HPDE6-E6E7 (cell line): ENCODE measurements at regions not wholly inside any gene's neighbourhood (a gene's known extent, or its start where the extent isn't known, plus 50 kb on each side); places are given as distances from the start of the nearest gene placed in this dataset.
"Not testable (repeated sequence)": the region's sequence is repeated elsewhere in the genome, so short reads cannot be mapped to it uniquely, and the experiment has no call there.

Source experiments
- DNase-seq: peaks from one replicate; pipeline ENCODE4 v3.0.0; 2011; ENCODE audit warnings: missing footprints; ENCODE audit errors: extremely low spot score

DNA sequence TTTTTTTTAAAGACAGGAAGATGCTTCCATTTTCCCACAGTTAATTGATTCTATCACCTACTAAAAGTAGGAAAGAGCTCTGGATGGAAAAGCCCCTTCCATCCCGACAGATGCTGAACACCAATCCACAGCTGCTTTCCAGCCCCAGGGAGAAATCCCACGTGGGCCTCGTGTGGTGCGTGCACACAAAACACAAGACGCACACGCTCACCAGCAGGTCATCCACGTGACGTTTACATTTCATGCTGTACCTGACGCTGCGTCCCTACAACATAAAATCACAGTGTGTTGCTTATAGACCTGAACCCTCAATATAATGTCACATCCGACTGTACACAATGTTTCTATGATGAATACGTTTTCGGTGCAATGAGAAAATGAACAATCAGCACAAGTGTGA, 50.2 kb upstream of the DACT2 start:
- no peak for DNase-seq

DNA sequence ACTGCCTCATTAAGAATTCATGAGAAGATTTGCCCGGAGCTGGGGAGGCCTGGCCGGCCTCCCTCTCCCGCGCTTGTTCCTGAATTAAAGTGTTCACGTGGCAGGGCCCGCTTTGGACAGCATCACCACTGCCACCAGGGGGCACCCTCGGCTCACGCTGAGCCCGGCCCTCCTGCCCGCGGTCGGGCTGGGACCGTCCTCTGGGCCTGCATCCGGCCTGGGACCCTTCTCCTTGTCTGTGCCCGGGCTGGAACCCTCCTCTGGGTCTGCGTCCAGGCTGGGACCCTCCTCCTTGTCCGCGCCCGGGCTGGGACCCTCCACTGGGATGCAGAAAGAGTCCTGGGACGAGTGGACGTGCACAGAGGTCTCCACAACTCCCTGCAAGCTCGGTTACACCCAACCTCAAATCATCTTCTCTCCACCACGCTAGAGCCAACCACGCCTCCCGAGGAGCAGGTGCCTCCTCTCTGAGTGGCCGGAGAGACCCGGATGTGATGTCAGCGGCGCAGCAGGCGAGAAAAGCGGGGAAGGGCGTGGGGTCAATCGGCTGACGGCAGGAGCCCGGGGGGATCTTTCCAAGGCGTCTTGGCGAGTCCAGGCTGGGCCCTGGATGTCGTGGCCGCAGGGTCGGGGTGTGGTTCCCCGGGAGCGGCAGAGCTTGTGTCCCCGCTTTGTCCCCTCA, 50.9 kb upstream of the DACT2 start:
- DNase-seq, result peak; percentile 63

- DNase-seq, result no peak
Observed at GRCh38 chr6:168371185-168371584, 51.6 kb upstream of the DACT2 start.

- DNase-seq, result no peak
Observed at GRCh38 chr6:168371618-168371980, 52.0 kb upstream of the DACT2 start.

- no peak for DNase-seq
Observed at GRCh38 chr6:168371981-168372711, 52.6 kb upstream of the DACT2 start.

DNA sequence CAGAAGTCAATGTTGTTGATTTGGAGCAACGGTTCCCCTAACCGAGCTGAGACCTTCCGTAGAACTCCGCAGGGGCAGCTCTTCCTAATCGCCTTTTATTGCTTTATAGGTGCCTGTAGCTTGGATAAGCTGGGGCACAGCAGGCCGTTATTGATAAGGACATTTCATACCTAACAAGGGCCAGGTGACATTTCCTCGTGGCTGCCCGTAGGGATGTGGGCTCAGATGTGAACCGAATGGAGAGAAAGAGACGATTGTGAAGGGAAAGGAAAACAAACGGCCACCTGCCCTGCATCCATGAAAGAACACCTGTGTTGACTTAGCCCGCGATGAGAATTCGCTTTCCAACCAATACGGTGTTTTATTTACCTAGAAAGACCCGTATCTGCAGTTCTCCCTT, 53.3 kb upstream of the DACT2 start:
- no peak for DNase-seq

DNA sequence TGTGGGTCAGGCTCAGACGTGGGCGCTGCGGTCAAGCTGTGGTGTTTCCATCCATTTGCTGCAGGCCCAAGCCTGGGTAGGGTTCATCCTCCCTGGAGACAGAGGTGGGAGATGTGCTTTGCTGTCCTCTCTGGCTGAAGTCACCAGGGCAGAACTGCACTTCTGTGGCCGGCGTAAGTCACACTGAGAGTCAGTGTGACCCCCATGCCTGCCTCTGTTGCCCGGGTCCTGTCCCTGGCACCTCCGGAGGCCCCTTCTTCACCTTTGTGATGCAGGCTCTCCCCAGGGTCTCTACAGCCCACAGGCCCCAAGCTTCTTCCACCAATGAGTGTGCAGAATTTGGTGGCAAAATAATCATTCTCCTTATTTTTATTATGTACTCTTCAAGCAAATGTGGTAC, 53.8 kb upstream of the DACT2 start:
- no peak for DNase-seq

GRCh38 chr6:168374051-168374502, 54.5 kb upstream of the DACT2 start:
- no peak for DNase-seq

GRCh38 chr6:168374541-168375071, 55.0 kb upstream of the DACT2 start:
- DNase-seq, result no peak

GRCh38 chr6:168376120-168376519, 56.5 kb upstream of the DACT2 start:
- DNase-seq, result no peak

DNA sequence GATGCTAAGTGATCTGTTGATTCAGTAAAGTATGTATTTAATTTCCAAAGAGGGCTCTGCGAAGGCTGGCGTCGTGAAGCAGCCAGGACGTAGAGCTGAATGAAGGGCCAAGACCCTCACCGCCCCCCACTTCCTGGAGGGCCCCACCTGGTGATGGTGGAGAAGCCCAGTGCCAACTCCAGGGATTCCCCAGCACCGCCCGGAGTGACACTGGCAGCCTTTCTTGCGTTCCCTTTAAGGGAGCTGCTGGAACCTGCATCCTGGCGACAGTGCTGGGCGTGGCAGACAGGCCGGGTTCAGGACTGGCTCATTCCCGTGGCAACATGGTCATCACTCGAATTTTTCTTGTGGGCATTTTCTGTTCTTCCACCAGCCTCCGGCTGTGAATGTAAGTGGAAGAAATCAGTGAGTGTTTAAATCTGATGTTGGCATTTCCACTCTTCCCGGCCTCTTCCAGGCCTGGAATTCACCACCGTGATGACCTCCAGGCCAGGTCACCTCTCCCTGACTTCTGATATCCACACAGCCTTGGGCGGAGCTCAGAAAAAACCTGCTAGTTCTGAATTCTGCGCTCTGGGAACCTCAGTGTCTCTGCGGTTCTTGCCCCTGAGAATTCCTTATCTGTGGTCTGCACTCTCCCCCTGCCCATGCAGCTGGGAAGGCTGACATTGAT, 57.4 kb upstream of the DACT2 start:
- DNase-seq, result no peak

DNA sequence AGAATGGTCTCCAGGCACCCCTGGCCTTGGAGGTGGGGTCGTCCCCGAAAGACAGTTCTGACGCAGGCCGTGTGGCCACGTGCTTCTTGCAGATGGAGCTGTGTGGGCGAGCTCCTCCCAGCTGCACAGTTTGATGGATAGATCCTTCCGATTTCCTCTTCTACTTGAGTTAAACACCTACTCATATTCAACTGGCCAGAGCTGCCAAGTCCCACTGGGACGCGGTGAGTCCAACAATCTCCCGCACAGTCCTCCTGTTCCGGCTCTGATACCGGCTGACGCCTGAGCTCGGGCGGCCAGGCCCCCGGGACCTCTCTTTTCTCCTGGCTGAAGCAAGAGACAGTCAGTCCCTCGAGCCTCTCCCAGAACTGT, 57.9 kb upstream of the DACT2 start:
- DNase-seq, result no peak

GRCh38 chr6:168377856-168378832, 58.6 kb upstream of the DACT2 start:
- DNase-seq, result no peak

GRCh38 chr6:168379579-168379978, 60.0 kb upstream of the DACT2 start:
- DNase-seq, result not testable (repeated sequence)

DNA sequence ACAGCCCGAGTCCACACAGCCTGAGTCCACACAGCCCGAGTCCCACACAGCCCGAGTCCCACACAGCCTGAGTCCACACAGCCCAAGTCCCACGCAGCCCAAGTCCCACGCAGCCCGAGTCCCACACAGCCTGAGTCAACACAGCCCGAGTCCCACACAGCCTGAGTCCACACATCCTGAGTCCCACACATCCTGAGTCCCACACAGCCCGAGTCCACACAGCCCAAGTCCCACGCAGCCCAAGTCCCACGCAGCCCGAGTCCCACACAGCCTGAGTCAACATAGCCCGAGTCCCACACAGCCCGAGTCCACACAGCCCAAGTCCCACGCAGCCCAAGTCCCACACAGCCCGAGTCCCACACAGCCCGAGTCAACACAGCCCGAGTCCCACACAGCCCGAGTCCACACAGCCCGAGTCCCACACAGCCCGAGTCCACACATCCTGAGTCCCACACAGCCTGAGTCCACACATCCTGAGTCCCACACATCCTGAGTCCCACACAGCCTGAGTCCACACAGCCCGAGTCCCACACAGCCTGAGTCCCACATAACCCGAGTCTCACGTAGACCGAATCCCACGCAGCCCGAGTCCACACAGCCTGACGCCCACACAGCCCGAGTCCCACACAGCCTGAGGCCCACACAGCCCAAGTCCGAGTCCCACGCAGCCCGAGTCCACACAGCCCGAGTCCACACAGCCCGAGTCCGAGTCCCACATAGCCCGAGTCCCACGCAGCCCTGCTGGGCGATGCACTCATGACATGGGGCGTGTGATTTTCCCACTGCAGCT, 60.6 kb upstream of the SMOC2 start:
- not testable (repeated sequence) for DNase-seq

- DNase-seq, result no peak
Observed at GRCh38 chr6:168380956-168381605, 59.9 kb upstream of the SMOC2 start.

GRCh38 chr6:168381726-168382458, 59.1 kb upstream of the SMOC2 start:
- DNase-seq, result no peak

GRCh38 chr6:168383062-168383854, 57.7 kb upstream of the SMOC2 start:
- DNase-seq, result no peak
